SW480 (cell line): ENCODE measurements at regions not wholly inside any gene's neighbourhood (a gene's known extent, or its start where the extent isn't known, plus 50 kb on each side); places are given as distances from the start of the nearest gene placed in this dataset.
"Not testable (repeated sequence)": the region's sequence is repeated elsewhere in the genome, so short reads cannot be mapped to it uniquely, and the experiment has no call there.

Experiments used
- DNase-seq: peaks from one replicate; pipeline ENCODE4 v3.0.0-alpha.2; 2016; ENCODE audit warnings: low spot score

DNA sequence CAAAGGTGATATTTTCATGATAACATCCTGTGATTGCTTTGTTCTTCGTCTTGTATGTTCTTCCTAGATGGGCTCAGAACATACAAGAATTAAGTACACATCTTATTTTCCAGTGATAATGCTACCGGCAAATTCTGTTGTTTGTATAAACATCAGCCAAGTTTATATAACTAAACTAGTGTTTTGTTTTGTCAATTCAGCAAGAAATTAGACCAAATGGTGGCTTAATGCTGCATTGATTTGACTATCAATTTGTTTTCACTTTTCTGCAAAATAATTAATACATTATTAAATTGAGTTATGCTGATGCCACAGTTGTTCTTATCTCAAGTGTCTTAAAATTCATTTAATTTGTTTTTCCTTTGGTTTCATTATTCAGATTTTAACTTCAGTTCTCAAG lies 177.7 kb downstream of the OR4F29 start:
- DNase-seq: not testable (repeated sequence)

DNA sequence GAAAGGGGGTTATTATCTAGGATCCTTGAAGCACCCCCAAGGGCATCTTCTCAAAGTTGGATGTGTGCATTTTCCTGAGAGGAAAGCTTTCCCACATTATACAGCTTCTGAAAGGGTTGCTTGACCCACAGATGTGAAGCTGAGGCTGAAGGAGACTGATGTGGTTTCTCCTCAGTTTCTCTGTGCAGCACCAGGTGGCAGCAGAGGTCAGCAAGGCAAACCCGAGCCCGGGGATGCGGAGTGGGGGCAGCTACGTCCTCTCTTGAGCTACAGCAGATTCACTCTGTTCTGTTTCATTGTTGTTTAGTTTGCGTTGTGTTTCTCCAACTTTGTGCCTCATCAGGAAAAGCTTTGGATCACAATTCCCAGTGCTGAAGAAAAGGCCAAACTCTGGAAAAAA lies 183.7 kb downstream of the OR4F29 start:
- peak; percentile 46 for DNase-seq
